Suppressor macrophage treated with lipopolysaccharide for 4 hours (primary cell): ENCODE measurements at regions not wholly inside any gene's neighbourhood (a gene's known extent, or its start where the extent isn't known, plus 50 kb on each side); places are given as distances from the start of the nearest gene placed in this dataset.
A peak's percentile ranks its signal among the peaks of the same experiment; 100 is the strongest.
"Not testable (repeated sequence)": the region's sequence is repeated elsewhere in the genome, so short reads cannot be mapped to it uniquely, and the experiment has no call there.

Source experiments
- DNase-seq: peaks from one replicate; pipeline ENCODE4 v3.0.0-alpha.2; 2020

DNA sequence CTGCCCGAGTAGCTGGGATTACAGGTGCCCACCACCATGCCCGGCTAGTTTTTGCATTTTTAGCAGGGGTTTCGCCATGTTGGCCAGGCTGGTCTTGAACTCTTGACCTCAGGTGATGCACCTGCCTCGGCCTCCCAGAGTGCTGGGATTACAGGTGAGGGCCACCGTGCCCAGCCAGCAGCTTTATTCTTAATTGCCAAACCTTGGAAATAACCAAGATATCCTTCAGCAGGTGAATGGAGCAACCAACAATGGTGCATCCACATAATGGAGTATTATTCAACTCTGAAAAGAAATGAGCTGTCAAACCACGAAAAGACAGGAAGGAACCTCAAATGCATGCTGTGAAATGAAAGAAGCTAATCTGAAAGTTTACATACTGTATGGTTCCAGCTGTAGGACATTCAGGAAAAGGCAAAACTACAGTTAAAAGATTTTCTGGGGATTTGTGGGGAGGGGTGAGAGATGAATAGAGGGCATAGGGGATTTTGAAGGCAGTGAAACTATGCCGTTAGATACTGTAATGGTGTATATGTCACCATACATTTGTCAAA lies 118.8 kb upstream of the CCND2 start:
- no peak for DNase-seq

DNA sequence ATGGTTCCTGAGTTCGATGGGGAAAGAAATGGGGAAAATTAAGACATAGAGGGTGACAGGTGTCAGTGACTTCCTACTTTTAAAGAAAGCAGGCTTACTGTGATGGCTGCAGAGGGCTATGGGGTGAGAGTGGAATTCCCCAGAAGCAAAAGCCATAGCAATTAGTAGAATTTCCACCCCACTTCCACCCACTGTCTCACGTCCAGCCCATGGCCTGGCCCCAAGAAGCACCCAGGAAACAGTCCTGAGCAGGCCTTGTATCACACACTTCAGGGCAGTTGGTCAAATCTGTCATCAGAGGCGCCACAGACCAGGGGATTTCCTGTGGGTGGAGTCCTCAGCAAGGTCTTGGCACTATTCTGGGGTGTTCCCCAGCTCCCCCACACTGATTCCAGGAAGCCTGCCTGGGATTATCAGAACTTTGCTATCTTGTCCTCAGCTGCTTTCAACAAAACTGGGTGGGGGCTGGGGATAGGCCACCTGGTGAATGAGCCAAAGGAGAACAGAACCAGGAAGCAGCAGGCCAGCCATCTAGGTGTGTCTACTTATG lies 120.1 kb upstream of the CCND2 start:
- DNase-seq, result peak; percentile 89

DNA sequence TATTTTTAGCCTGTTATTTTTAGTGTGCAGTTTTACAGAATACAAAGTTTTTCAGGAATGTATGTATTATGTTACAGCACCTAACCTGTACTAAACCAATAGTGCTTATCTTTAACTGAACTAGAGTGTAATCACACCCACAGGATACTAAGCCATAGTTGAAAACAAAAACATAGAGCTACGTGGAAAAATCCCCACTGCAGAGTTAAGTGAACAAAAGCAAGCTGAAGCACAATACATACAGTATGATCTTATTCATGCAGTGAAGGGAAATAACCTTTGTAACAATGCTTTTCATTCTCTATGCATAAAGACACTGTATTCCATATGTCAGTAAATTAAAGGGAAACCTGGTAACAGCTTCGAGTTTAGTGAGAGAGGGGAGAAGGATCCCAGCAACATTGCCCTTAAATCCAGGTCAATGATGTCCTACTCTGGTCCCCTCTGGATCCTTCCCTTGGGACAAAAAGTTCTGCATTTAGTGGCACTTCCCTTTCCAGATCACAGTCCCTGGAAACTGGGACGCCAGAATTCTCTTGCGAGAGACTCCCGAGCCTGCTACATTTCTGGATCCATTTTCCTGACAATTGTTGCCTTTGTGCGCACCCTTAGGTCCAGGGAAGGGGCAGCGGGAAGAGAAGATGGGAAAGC lies 121.3 kb upstream of the CCND2 start:
- no peak for DNase-seq

DNA sequence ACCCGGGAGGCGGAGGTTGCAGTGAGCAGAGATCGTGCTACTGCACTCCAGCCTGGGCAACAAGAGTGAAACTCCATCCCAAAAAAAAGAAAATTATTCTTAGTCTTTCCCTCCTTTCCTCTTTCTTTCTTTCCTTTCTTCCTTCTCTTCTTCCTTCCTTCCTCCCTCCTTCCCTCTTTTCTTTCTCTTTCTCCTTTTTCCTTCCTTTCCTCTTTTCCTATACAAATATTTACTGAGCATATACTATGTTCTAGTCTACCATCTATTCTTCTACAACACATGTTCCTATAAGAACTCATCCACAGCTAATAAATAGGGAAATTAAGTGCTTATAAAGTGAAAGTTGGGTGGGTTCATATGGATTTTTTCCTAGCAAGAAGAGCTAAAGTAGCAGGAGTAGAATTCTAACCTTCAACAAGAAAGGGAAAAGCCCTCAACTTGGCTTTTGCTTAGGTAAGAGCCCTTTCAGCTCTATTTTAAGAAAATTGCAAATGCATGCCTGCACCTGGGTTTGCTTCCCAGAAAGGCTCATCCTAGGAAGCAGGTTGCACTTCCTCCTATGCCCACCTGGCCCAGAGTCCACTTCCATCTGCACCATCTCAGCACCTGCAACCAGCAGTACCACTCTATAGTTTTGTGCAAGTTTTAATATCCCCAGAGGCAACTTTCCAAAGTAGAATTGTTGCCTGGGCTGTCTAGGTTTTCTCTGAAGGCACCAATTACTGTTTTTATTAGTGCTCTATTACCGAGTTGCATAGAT lies 122.0 kb upstream of the CCND2 start:
- no peak for DNase-seq

DNA sequence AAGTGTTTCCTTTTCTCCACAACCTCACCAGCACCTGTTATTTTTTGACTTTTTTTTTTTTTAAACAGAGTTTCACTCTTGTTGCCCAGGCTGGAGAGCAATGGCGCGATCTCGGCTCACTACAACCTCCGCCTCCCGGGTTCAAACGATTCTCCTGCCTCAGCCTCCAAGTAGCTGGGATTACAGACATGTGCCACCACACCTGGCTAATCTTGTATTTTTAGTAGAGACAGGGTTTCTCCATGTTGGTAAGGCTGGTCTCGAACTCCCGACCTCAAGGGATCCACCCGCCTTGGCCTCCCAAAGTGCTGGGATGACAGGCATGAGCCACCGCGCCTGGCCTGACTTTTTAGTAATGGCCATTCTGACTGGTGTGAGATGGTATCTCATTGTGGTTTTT lies 123.2 kb upstream of the CCND2 start:
- not testable (repeated sequence) for DNase-seq

DNA sequence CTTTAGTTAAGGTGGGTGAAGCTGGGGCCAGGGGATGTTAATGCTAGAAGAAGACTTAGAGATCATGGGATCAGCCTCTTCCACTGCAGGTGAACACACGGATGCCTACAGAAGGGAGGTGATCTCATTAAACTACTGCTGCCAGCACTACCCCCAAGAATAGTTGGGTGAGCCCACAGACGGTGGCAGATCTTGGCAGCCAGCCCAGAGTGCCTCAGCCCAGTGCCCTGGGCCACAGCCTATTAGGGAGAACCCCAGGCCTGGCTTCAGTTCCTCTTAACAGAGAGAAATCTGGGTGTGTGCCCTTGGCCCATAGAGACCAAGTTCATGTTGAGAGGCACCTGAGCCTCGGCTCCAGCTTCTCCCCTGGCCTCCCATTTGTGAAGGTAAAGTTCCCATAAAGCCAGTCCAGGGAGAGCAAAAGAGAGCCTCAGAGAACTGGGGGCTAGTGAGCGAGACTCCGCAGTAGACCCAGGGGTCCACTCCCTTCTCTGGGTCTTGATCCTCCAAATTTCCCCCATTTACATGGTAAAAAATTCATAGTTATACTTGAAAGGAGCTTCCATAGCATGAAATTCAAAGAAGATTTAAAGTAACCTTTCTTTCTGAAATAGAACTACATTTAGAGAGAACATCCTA lies 125.0 kb upstream of the CCND2 start:
- DNase-seq, result peak; percentile 93

DNA sequence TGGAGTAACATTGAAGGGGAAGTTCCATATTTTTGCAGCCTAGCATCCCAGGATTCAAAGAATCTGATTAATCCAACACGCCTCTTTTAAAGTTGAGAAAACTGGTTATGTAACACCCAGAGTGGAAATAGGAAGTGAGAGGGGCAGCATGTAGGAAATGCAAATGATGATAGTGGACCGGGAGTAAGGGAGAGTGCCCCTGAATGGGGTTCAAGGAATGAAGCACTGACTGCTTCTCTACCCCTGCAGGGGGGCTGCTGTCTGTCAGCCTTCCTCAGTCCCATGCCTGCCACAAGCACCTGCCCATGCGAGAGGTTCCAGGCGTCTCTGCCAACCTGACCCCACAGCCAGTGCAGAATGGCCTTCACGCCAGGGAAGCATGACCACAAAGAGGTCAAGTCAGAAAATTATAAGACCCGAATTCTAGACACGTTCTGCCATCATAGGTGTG lies 126.5 kb upstream of the CCND2 start:
- peak; percentile 86 for DNase-seq

DNA sequence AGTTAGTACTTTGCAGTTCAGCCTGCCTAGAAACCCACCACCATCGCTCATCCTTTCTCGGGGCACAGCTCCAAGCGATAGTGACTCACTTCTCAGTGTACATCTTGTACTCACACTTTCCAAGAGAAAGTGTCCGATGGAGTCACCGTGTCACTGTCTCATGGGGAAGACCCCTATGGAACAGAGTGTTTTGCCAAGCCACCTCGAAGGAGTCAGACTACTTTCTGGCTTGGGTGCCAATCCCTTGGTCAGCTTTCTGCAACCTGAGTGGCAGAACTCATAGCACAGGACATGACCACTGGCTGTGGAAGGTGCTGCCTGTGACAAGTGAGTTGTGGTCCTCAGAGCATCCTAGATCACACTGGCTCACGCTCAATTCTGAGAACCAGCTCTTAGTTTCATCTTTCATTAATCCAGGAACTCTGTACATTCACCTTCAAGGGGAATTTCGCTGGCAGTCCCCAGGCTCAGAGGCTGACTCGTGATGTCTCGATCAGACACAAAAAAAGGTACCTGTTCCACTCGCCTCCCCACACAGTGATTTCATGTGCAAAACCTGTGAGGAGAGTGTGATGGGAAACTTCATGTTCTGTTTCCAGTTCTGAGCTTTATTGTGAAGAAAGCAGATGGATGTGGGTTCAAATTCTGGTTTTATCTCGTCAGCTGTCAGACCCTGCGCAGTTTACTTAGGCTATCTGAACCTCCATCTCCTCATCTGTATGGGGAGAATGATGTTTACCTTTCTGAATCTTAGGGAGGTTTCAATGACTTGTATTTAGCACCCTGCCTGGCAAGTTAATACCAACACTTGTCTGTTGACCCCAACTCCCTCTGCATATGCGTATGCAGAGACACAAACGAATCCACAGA lies 127.3 kb upstream of the CCND2 start:
- peak; percentile 25 for DNase-seq

DNA sequence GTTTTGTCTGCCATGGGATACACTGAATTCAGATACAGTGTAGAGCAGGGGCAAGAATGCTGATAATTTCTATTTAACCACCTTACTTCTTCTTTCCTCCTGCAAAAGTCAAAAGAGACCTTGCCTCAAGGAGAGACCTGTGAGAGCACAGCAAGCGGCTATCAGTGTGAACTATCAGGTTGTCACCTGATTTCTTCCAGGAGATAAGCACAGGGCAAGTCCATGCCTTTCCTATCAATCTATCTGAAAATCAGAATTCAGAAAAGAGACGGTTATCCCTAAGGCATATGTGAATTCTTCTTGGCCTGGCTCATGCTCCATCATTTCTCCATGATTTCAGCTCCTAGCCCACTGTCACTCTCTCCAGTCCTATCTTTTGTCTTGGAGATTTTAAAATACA lies 128.9 kb upstream of the CCND2 start:
- no peak for DNase-seq

DNA sequence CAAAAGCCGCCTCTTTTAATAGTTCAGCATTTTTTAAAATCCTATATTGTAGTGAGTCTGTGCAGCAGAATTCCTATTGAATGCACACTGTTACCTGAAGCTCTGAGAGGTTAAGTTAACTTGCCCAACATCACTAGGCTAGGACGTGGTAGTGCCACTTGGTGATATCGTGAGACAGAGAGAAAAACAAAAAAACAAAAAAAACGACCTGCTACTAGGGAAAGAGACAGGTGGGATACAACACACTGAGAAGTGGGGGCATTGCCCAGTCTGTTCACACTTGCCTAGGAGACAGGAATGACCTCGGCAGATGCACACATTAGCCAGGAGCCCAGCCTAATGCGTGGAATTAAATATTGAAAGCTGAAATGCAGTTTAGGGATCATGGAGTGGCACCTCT lies 129.7 kb upstream of the CCND2 start:
- no peak for DNase-seq

DNA sequence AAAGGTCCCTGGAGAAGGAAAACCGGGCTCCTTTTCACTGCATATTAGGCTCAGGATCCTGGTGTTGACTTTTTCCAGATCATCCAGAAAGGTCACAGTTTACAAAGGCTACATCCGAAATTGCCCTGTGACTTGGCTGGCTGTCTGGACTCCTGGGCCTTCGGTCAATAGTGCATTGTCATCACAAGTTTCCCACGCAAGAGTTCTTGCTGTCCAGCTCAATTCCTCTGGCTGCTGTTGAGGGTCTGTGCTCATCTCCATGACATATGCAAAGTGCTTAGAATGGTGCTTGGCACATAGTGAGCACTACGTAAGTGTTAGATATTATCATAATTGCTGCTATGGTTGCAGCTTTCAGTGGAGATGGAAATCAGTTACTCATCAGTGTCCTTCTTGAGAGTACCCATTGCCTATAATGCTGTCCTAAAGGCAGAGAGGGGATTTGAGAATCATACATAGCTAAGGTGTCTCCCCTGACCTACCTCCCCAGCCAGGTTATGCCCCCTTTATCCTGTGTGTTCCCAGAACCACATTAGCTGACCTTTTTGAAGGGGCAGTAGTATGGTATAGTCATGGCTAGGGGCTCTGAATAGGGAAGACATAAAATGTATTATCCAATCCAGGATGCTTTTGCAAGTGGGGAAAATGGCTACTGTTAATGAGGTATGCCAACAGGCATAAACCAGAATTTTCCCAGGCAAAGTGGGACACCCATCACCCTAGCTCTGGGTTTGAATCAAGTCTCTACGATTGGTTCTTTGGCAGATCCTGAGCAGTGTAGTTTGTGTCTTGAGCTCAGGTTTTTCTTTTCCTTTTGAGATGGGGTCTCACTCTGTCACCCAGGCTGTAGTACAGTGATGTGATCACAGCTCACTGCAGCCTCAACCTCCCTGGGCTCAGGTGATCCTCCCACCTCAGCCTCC lies 132.0 kb upstream of the CCND2 start:
- DNase-seq, result peak; percentile 18

DNA sequence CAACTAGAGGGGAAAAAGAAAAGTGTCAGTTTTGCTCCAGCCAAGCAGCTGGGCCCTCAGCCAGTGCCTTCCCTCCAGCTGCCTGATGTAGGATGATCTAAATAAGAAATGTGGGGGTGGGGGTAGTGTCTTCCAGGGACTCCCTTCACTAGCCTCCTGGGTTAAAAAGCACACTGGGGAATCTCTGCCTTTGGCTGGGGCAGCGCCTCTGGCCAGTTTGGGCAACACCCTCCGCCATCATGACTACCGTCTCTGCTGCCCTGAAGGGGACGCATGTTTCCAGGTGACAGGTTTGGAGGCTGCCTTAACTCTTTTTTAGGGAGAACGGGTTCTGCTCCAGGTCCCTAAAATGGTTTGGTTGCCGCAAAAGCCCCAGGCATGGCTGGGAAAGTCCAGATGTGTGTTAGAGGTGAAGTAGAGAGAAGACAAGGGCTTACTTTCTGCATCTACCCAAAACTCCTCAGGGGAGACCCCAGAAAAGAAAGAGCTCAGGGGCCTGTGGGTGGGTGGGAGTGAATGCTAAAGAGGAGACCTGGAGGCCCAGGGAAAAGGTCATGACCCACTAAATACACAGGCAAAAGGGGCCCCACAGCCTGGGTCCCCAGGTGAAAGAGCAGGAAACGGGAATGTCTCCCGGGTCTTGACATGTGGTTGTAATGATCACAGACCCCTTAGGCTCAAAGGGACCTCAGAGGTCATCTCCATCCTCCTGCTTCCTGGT lies 132.8 kb upstream of the CCND2 start:
- DNase-seq, result no peak

DNA sequence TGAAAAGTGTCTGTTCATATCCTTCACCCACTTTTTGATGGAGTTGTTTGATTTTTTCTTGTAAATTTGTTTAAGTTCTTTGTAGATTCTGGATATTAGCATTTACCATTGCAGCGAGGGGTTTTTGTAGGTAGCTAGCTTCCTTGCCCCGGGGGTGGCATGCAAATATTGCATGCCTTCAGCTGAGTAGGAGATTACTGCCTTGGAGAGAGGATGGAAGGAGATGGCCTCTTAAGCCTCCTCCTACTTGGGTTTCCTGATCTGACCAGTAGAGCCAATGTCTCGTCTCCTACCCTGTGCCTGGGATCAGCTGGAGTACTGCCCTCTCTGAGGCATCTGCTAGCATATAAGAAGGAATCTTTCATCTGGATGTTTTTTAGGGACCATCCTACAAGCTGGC lies 134.4 kb upstream of the CCND2 start:
- no peak for DNase-seq

DNA sequence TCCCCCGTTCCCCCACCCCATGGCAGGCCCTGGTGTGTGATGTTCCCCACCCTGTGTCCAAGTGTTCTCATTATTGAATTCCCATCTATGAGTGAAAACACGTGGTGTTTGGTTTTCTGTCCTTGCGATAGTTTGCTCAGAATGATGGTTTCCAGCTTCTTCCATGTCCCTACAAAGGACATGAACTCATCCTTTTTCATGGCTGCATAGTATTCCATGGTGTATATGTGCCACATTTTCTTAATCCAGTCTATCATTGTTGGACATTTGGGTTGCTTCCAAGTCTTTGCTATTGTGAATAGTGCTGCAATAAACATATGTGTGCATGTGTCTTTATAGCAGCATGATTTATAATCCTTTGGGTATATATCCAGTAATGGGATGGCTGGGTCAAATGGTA lies 135.0 kb upstream of the CCND2 start:
- DNase-seq, result not testable (repeated sequence)

DNA sequence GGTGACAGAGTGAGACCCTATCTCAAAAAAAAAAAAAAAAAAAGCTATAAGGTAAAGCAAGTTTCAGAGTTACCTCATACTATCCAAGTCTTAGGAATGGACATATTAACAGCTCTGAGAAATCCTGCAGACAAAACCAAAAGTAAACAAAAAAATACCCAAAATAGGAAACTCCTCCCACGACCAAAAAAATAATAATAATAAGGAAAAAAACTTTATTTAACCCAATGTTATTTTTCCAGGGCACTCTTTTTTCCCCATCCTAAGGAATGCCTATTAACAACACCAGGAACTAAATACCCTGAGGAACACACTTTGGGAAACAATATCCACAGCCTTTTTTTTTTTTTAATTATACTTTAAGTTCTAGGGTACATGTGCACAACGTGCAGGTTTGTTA lies 135.5 kb upstream of the CCND2 start:
- DNase-seq, result no peak

DNA sequence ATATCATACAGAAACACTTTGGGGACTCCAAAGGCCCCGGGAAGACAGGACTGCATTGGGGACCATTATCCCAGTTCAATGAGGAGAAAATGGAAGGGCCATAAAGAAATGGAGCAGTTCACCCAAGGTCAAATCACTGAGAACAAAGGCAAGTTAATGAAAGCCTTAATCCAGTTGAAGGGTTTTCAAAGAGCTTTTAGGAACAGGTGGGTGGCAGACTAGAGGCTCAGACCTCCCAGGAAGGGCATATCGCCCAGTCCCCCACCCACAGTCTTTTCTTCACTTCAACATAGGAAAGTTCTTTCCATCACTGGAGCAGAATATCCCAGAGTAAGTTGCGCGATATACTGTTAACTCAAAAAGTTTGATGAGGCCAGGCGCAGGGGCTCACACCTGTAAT lies 136.1 kb upstream of the CCND2 start:
- no peak for DNase-seq

DNA sequence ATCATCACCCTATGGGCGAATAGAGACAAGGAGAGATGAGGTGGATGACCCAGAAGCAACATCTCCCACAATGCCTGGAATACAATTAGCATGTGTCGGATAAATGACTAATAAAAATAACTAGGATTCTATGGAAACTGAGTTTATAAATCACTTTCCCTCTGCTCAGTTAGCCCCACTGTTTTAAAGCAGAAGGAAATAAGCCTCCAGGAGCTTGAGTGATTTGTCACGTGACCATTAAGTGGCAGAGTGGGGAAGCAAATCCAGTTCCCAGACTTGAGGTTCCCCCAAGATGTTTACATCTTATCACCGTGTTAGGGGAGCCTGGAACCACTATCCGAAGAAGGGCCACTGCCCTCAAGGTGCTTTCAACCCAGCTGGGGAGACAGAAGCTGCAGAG lies 136.5 kb upstream of the CCND2 start:
- peak; percentile 53 for DNase-seq

DNA sequence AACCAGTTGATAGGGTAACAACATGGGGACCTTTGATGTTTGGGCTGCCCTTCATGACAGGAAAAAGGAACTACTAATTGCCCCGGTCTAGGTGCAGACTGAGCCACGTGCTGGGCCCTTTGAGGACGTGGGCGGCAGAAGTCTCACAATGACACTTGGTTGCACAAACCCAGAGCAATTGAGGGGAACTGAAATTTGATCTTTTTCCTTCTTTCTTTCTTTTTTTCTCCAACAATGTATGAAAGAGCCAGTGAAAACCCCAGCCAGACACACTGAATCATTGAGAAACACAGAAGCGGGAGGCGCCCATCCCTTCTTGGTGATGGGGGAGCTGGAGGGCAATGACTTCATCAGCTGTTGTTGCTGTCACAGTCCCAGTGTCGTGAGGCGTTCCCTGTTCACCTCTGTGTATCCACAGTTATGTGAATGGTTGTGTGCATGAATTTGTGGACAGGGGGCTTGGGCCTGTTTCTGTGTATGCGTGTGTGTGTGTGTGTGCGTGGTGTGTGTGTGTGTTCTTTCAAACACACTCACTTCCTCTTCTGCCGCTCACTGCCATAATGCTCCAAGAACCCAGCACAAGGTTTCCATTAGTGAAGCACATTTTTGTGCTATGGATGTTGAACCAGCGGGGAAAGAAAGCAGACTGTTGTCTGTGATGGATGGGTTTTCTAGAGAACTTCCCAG lies 137.5 kb upstream of the CCND2 start:
- DNase-seq, result peak; percentile 96

DNA sequence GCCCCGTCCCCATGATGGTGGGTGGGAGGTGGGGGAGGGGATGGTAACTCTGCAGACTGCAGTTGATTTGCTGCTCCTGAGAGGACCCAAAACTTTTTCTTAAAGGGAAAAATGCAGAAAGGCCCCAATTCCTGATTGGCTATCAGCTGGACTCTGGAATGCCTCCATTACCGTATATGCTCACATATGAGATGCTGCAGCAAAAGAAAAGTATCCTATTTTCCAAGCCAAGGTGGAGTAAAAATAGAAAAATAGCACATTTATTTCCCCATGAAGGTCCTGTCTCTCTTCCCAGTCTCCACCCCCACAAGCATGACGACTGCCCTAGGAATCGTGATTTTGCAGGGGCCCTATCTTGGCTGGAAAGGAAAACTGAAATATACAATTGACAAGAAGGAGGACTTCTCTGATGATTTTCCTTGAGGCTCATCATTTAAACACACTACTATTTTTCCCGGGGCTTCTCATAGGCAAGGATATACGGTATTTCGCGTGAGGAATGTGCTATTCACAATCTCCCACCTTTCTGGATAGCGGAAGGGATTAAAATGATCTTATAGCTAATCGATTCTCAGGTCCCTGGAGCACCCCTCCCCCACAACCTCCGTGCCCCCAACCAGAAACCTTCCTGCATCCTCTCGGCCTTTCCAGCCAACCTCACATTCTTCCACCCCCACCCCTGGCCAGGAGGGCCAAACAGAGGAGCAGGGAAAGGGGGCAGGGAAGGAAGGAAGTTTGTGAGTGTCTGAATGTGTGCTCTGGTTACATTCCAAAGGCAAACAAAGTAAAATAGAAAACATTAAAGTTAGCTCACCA lies 138.9 kb upstream of the CCND2 start:
- DNase-seq, result no peak
